Umbilical cord (tissue), 1 donor: ENCODE measurements at regions not wholly inside any gene's neighbourhood (a gene's known extent, or its start where the extent isn't known, plus 50 kb on each side); places are given as distances from the start of the nearest gene placed in this dataset.

ENCODE experiments used
- DNase-seq: peaks from one replicate; pipeline ENCODE4 v3.0.0-alpha.2; 2015; ENCODE audit warnings: low spot score

GRCh38 chr1:194584052-194584451 lies 1397.6 kb upstream of the B3GALT2 start:
- no peak for DNase-seq

GRCh38 chr1:194570476-194570875 lies 1384.1 kb upstream of the B3GALT2 start:
- DNase-seq: peak; percentile 64

- DNase-seq: no peak
Observed at GRCh38 chr1:194568610-194569009, 1382.2 kb upstream of the B3GALT2 start.

DNA sequence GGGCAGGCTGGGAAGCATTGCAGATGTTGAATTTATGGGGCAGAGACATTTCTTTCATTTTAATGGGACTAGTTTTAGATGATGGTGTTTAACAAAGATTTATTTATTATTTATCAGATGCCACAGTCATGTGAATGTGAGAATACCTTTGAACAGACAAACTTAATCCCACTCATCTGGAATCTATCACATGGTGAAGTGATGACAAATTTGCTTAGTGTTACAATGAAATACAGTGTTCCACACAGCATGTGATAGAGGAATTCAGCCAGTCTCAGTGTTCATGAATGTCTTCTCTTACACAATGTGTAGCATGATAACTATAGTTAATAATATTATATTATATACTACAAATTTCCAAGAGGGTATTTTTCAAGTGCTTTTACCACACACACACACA lies 1361.7 kb upstream of the B3GALT2 start:
- peak; percentile 11 for DNase-seq

DNA sequence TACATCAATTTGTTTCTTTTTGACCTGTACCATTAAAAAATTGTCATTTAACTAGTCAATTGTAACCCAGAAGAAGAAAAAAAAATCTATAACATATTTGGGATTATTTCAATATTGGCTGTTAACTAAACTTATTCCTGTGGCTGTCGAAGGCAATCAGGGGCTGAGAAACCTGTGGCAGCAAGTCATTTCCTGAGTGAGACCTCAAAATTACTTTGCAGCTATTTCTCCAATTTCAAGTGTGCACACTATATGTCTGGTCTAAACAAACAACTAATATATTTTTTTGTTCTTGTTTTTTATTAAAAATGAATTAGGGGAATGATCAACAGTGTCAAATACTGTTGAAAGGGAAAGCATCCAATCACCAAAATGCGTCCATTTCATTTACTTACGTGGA lies 1357.6 kb upstream of the B3GALT2 start:
- DNase-seq: no peak

- no peak for DNase-seq
Observed at GRCh38 chr1:194538453-194538852, 1352.0 kb upstream of the B3GALT2 start.

DNA sequence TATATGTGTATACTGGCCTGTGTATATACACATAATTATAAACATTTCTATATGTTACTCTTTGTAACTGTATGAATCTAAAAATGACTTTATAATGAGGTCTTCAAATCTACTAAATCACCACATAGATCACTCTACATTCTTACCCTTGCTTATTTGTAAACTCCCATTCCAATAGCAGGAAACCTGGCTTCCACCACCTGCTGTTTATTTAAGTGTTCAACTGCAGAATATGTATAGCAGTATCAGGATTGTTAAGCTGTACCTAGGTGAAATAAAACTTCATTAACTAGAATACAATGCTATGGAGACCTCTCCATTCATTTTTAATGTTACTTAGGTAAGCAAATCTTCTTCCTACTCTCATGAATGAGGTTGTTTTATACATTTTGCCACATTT lies 1351.1 kb upstream of the B3GALT2 start:
- no peak for DNase-seq

DNA sequence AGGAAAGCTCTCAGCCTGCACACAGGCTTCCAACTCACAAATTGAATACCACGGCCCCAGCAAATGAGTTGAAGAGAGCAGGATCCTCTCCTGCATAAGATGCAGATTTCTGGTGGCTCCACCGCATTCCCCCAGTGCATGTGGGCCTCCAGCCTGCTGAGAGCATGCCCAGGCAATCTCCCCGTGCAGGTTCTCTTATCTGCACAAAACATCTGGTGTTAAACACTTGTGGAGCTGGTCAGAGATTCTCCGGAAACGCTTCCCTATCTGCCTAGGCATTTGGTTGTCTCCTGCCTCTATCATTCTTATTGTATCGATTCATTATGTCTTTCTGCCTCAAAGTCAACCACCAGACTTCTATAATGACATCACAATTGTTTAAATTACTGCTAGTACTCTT lies 1349.0 kb upstream of the B3GALT2 start:
- peak; percentile 54 for DNase-seq

DNA sequence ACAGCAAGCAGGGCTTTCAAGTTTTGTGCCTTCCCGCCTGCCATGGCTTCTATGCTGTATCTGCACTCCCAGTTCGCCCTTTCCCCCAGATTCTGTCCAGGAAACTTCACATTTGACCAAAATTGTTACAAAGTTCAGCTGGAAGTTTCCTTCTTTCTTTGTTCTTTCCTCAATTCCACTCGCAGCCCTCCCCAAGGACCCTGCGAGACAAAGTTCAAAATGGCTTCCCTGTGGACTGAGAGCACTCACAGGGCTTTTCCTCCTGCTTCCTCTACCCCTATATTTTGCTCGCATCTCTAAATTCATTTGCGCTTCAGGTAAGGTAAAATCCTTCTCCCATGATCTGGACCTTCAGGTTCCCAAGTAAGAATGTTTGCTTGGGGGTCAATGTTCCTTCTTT lies 1348.4 kb upstream of the B3GALT2 start:
- DNase-seq: no peak

- no peak for DNase-seq
Observed at GRCh38 chr1:194533641-194534040, 1347.2 kb upstream of the B3GALT2 start.

GRCh38 chr1:194517567-194517966 lies 1331.2 kb upstream of the B3GALT2 start:
- DNase-seq: no peak

DNA sequence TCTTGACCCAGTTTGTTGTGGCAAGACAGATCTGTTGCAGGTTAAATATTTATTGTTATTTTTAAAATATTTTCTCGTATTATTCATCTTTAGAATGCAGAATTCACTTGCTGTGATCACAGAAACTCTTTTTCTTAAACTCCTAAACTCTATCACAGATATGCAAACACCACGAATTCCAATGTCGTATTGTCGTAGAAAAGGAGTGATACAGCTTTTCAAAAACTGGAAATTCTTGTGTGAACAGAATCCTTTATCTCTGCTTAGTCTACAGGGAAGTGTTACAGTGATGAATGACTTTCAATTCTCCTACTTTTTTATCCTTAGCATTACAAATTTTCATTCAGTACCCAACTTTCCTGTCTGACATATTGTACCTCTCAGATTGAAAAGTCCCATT lies 1329.5 kb upstream of the B3GALT2 start:
- peak; percentile 36 for DNase-seq

DNA sequence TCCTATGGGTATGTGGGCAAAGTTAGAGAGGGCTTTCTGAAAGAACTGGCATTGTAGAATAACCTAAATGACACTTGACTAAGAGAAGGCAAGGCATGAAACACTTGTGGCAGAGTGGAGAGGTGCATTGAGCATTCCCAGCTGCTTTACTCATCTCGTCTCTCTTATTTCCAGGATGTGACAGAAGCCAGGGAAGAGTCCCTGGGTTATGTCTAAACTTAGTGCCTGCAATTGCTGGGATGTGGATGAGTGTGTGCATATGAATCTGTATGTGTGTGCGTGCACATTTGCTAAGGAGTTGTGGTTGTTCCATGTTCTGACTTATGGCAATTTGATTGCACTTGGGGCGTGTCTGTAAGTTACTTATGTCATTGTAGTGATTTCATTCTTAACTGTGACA lies 1326.5 kb upstream of the B3GALT2 start:
- DNase-seq: no peak

DNA sequence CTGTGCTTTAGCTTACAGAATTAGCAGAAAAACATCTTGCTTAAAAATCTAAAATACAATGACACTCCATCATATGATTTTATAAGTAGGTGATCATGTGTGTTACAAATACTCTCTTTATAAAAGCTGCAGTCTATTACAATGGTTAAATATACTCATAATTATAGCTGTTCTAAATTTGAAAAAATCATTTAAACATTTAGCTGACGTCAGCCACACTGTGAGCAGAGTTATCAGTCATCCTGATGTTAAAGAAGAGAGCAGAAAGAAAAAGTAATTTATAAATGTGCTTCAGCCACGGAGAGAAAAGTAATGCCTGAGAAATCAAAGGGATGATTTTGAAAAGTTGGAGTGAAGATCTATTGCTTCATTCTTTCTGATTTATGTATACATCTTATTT lies 1325.9 kb upstream of the B3GALT2 start:
- DNase-seq: no peak

DNA sequence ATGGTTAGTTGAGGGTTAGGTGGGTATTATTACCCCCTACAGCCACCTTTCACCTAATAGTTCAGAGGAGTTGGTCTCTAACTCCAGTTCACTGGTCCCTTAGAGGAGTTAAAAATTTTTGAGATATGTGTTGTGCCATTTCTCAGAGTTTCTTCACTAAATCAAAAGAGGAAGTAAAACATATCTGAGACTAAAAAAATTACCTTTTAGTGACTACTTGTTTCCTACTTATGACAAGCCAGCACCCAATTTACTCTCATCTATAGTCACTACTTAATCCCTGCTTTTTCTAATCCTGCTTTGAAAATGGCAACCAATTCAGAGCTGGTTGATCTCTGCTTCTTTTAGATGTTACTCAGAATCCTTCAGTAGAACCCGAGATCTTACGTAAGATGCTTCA lies 1316.8 kb upstream of the B3GALT2 start:
- no peak for DNase-seq

- DNase-seq: no peak
Observed at GRCh38 chr1:194495434-194495833, 1309.0 kb upstream of the B3GALT2 start.

GRCh38 chr1:194487172-194487571 lies 1300.8 kb upstream of the B3GALT2 start:
- no peak for DNase-seq

- DNase-seq: no peak
Observed at GRCh38 chr1:194485432-194485831, 1299.0 kb upstream of the B3GALT2 start.

DNA sequence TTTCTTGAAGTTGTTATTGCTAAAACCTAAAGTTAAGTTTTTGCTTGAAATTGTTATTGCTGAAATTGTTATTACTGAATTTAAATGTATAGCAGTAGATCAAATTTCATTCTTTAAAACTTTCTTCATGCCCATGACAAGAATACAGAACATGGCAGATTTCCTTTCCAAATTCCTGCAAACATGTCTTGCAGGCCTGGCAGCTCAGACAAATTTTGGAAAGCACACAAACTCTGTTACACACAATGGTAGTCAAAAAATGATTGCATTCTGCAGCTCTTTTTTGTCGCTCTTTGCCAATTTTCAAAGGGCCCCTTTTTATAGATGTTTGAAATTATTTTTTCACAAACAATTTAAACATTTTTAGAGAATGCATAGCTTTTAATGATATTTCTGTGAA lies 1292.3 kb upstream of the B3GALT2 start:
- DNase-seq: no peak

- no peak for DNase-seq
Observed at GRCh38 chr1:194477908-194478307, 1291.5 kb upstream of the B3GALT2 start.

DNA sequence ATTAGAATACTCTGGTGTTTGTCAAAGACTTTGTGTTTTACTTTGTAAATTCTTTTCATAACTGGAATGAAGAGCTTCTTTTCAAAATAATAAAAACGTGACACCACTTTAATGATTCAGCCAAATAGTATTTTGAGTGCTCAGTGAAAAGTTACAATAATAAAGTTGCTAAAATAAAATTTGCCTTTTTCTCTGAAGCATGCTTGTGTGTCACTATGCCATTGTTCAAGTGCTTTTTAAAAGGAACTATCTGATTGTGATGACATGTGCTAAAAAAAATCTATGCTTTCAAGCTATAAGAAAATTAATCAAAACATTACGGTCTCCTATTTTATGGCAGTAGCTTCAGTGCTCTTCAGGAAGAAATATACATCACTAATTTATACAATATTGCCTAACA lies 1290.5 kb upstream of the B3GALT2 start:
- peak; percentile 14 for DNase-seq

DNA sequence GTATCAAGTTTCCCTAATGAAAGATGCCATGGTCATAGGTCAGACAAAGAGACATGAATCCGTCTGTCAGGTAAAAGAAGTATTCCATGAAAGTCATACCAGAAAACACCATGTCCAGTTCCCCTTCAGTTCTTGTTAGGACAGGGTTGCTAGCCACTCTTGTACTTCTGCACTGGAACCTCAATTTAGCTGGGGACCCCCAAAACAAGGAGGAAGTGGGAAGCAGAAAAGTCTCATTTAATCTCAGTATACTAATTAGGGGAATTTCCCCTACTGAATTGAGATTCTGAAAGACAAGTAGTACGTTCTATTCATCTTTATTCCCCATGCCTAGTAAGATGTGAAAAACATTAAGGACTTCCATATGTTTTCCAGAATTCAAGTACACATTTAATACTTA lies 1289.9 kb upstream of the B3GALT2 start:
- DNase-seq: no peak

DNA sequence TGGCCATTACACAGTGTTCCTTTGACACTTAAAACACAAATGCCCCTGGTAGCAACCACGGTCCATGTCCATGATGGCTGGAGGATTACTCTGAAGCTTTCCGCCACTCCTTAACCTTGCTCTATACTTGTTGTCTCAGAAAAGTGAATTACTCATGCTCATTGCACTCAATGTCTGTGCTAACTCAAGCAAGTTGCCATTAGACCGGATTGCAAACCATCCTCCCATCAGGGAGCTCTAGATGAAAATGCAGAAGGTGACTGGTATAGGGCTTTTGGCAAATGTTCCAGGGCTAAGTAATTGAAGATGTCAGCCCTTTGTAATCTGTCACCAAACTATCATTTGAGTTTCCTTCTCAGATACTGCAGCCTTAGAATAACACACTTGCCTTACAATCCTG lies 1288.3 kb upstream of the B3GALT2 start:
- no peak for DNase-seq

DNA sequence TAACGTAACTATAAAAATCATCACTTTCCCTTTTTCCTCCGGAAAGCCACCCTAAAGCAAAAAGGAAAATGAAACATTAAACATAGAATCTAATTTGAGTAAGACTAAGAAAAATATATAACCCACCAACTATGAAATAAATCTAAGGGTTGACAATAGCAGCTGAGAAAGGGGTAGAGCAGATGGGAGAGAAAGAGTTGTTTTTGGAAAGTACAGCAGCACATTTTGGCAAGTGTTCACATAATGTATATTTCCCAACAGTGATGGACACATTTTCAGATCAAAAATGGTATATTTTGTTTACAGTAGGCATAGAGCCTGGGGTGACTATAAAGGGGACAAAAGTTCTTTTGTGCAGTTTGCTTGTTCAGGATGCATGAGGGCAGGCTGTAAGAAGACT lies 1287.4 kb upstream of the B3GALT2 start:
- DNase-seq: peak; percentile 9

DNA sequence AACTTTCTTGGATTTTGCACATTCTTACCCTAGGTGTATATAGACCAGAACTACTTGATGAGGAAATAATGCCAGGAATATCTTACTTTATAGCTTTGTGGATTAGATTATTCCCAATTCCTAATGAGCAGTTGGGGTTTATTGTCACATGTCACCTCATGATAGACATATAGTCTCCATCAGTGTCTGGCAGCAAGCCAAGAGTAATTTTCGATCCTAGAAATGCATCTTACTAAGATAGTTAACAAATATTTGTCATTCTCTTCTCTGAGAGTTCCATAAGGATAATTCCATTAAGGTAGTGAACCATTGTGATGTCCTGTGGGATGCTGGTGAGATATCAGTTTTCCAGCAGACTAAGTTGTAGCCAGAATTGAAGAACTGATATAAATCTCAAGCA lies 1282.9 kb upstream of the B3GALT2 start:
- no peak for DNase-seq
